ENCODE measurements at regions not wholly inside any gene's neighbourhood (a gene's known extent, or its start where the extent isn't known, plus 50 kb on each side); places are given as distances from the start of the nearest gene placed in this dataset.

- H3K79me2 ChIP-seq (ENCODE audit: low read length): no peaks in the 10 kb centered on the region
- no peaks in the 10 kb centered on the region for H3K36me3 ChIP-seq (replicated peaks; ENCODE audit: insufficient read depth, low read length)
- H3K4me3 ChIP-seq (ENCODE audit: low read length): no peak overlapping the region
- no peaks in the 10 kb centered on the region for H3F3A ChIP-seq (ENCODE audit: insufficient read depth, low read length)
- H3K9me3 ChIP-seq (replicated peaks; ENCODE audit: insufficient read depth, low read length): no peaks in the 10 kb centered on the region
- no peak overlapping the region for H3K9ac ChIP-seq (ENCODE audit: low read length)
- H3K4me2 ChIP-seq (ENCODE audit: low read depth, low read length): no peak overlapping the region
- TF ChIP-seq, protein P1, sequence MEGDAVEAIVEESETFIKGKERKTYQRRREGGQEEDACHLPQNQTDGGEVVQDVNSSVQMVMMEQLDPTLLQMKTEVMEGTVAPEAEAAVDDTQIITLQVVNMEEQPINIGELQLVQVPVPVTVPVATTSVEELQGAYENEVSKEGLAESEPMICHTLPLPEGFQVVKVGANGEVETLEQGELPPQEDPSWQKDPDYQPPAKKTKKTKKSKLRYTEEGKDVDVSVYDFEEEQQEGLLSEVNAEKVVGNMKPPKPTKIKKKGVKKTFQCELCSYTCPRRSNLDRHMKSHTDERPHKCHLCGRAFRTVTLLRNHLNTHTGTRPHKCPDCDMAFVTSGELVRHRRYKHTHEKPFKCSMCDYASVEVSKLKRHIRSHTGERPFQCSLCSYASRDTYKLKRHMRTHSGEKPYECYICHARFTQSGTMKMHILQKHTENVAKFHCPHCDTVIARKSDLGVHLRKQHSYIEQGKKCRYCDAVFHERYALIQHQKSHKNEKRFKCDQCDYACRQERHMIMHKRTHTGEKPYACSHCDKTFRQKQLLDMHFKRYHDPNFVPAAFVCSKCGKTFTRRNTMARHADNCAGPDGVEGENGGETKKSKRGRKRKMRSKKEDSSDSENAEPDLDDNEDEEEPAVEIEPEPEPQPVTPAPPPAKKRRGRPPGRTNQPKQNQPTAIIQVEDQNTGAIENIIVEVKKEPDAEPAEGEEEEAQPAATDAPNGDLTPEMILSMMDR (IDR thresholded peaks at IDR 0.05; ENCODE audit: low read length): no peak
- TF ChIP-seq EZH2phosphoT487 (IDR thresholded peaks at IDR 0.05; ENCODE audit: low read length) (no peak), EZH2 (optimal IDR thresholded peaks at IDR 0.05; ENCODE audit: low read depth, low read length) (no peak)
- no peaks in the 10 kb centered on the region for H3K9me2 ChIP-seq (replicated peaks; ENCODE audit: insufficient read depth, low read length)
- H3K27me3 ChIP-seq (replicated peaks; ENCODE audit: insufficient read depth, low read length): no peaks in the 10 kb centered on the region
- H3K4me1 ChIP-seq (ENCODE audit: low read length): no peaks in the 10 kb centered on the region
- no peak overlapping the region for H2AFZ ChIP-seq (ENCODE audit: low read length)
- DNase-seq: no peak
- no peak overlapping the region for H3K27ac ChIP-seq (ENCODE audit: low read length)
- H4K20me1 ChIP-seq (ENCODE audit: insufficient read depth, low read length): no peaks in the 10 kb centered on the region
Measured at GRCh38 chr5:5805916-5806315, 383.4 kb downstream of the ICE1 start.

- no peaks in the 10 kb centered on the region for H3K4me1 ChIP-seq (ENCODE audit: low read length)
- H3K4me2 ChIP-seq (ENCODE audit: low read depth, low read length): no peak overlapping the region
- H3F3A ChIP-seq (ENCODE audit: insufficient read depth, low read length): no peaks in the 10 kb centered on the region
- no peak overlapping the region for H3K9ac ChIP-seq (ENCODE audit: low read length)
- no peak overlapping the region for H3K4me3 ChIP-seq (ENCODE audit: low read length)
- no peaks in the 10 kb centered on the region for H3K36me3 ChIP-seq (replicated peaks; ENCODE audit: insufficient read depth, low read length)
- TF ChIP-seq, protein P1 (IDR thresholded peaks at IDR 0.05; ENCODE audit: low read length): no peak
- TF ChIP-seq EZH2 (optimal IDR thresholded peaks at IDR 0.05; ENCODE audit: low read depth, low read length): no peak
- no peak for TF ChIP-seq EZH2phosphoT487 (IDR thresholded peaks at IDR 0.05; ENCODE audit: low read length)
- H3K9me3 ChIP-seq (replicated peaks; ENCODE audit: insufficient read depth, low read length): no peaks in the 10 kb centered on the region
- DNase-seq: no peak
- no peaks in the 10 kb centered on the region for H3K27me3 ChIP-seq (replicated peaks; ENCODE audit: insufficient read depth, low read length)
- H2AFZ ChIP-seq (ENCODE audit: low read length): no peak overlapping the region
- H3K79me2 ChIP-seq (ENCODE audit: low read length): no peaks in the 10 kb centered on the region
- H3K27ac ChIP-seq (ENCODE audit: low read length): no peak overlapping the region
- no peaks in the 10 kb centered on the region for H4K20me1 ChIP-seq (ENCODE audit: insufficient read depth, low read length)
- H3K9me2 ChIP-seq (replicated peaks; ENCODE audit: insufficient read depth, low read length): no peaks in the 10 kb centered on the region
Measured at GRCh38 chr5:5804478-5805233, 382.2 kb downstream of the ICE1 start.

DNA sequence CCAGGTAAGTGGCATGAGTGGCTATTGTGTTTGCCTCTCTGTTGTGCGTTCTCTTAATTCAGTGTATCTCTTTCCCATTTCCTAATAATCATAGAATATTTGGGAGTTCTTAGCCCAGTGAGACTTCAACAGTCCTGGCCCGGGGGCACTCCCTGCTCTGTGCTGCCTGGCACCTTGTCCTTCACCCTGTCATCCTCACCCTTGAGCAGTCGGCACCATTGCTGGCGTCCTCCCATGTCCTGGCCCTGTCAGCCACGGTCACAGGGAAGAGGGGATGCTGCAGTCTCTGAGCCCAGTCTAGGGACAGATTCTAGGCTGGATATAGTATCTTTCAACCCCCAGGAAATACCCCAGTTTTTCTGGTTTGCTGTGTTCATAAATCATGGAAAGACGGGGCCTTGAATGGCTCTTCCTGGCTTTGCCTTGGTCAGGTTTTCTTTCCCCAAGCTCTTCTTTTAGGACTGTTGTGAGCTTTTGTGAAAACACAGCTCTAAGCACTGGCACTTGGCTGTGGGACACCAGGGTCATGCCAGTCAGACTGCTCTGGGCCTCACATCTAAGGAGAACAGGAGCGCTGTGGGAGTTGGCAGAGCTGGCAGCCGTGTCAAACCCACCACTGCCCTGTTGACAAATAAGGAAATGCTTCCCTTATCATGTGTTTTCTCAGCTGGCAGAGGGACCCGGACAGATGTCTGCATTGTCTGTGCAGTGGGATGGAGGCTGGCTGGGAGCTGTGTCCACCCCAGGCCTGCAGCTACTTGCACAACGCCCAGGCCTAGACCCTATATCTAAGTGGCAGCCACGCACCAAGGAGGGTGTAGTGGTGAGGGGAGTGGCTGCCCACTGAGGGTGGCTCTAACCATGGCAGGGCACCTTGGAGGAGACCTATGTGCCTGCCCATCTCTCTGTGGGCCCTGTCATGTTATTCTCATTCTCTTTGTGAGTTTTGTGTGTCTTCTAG is 378.6 kb downstream of the ICE1 start:
- H3K9me3 ChIP-seq (replicated peaks; ENCODE audit: insufficient read depth, low read length): no peaks in the 10 kb centered on the region
- no peaks in the 10 kb centered on the region for H3K27me3 ChIP-seq (replicated peaks; ENCODE audit: insufficient read depth, low read length)

More for the DNA sequence above, 378.6 kb downstream of the ICE1 start:
- Histone ChIP-seq H3K4me2 (ENCODE audit: low read depth, low read length) (no peak overlapping the region), H3F3A (ENCODE audit: insufficient read depth, low read length) (peaks cover 4% of the 10 kb centered on the region; the same call in 1 of the 2 replicates), H3K4me3 (ENCODE audit: low read length) (no peak overlapping the region), H4K20me1 (ENCODE audit: insufficient read depth, low read length) (no peaks in the 10 kb centered on the region), H3K4me1 (ENCODE audit: low read length) (peaks cover 9% of the 10 kb centered on the region), H3K27ac (ENCODE audit: low read length) (no peak overlapping the region), H3K36me3 (replicated peaks; ENCODE audit: insufficient read depth, low read length) (no peaks in the 10 kb centered on the region), H3K79me2 (ENCODE audit: low read length) (no peaks in the 10 kb centered on the region), H2AFZ (ENCODE audit: low read length) (no peak overlapping the region), H3K9me2 (replicated peaks; ENCODE audit: insufficient read depth, low read length) (no peaks in the 10 kb centered on the region), H3K9ac (ENCODE audit: low read length) (no peak overlapping the region)
- DNase-seq: no peak
- TF ChIP-seq, protein P1 (IDR thresholded peaks at IDR 0.05; ENCODE audit: low read length): no peak
- TF ChIP-seq EZH2 (optimal IDR thresholded peaks at IDR 0.05; ENCODE audit: low read depth, low read length) (no peak), EZH2phosphoT487 (IDR thresholded peaks at IDR 0.05; ENCODE audit: low read length) (no peak)

All from MM.1S (cell line).